ENCODE measurements at regions not wholly inside any gene's neighbourhood (a gene's known extent, or its start where the extent isn't known, plus 50 kb on each side); places are given as distances from the start of the nearest gene placed in this dataset.

GRCh38 chr2:176830362-176830761, 382.2 kb upstream of the HNRNPA3 start:
- ChIA-PET CTCF (interaction anchor here (0.7 kb wide), 1 partner anchor 179 kb away, joined by 3 read pairs; no protein-coding TSS in a partner anchor), POLR2A (ENCODE audit: low non-redundant PET) (no interaction called here)
- no peak for DNase-seq (ENCODE audit: low spot score)
- H3K27ac ChIP-seq, result no peak overlapping the region
- no peak for TF ChIP-seq CTCF (conservative IDR thresholded peaks at IDR 0.05; ENCODE audit: low read depth)

DNA sequence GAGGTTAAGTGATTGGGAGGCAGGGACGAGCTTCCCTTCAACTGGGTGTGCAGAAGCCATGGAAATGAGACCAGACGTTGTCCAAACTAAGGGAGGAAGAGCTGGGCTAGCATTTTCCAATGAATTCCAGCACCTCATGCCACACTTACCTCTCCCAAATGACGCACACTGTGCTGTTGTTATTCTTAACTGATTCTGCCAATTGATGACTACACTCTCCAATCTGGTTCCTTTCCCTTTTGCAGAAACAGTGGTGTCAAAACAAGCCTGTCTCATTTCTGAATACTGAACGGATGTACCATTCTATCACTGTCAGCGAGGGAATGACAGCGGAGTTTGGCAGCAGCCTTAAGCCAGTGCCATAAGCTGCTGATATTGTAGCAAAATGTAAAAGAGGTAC, 380.5 kb upstream of the HNRNPA3 start:
- no peak overlapping the region for H3K27ac ChIP-seq
- TF ChIP-seq CTCF (conservative IDR thresholded peaks at IDR 0.05; ENCODE audit: low read depth), result no peak
- ChIA-PET POLR2A (ENCODE audit: low non-redundant PET) (no interaction called here), CTCF (no interaction called here)
- DNase-seq (ENCODE audit: low spot score), result no peak

DNA sequence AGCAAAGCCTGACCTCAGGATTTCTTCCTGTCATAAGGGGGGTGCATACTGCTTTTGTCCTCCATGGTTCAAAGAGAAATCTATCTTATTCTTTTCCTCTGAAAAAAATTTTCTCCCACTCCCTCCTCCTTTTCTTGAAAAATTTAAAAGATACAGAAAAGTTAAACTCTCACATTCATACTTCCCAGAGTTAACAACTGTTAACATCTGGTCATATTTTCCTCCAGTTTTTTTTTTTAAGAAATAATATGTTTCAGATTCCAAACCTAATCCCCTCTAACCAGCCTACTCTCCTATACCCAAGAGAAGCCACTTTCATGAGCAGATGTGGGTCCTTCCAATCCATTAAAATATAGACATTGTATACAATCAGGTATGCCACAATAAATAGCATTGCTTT, 378.9 kb upstream of the HNRNPA3 start:
- POLR2A ChIA-PET (ENCODE audit: low non-redundant PET), result no interaction called here
- no peak for TF ChIP-seq CTCF (conservative IDR thresholded peaks at IDR 0.05; ENCODE audit: low read depth)
- no peak for DNase-seq (ENCODE audit: low spot score)
- CTCF ChIA-PET, result no interaction called here
- H3K27ac ChIP-seq, result no peak overlapping the region

DNA sequence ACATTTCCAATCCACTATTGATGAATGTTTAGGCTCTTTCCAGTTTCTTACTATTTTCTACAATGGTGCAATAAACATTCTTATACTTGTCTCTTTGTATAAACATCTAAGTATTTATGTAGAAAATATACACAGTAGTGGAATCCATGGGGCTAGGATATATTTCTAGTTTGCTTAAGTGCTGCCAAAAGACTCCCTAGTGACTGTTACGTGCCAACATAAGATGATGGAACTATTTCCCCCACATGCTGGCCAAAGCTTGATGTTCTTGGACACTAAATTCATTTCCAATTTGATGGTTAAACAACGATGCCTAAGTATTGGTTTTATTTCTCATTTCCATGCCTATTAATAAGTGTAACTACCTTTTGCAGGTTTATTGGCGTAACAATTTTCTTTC, 378.4 kb upstream of the HNRNPA3 start:
- POLR2A ChIA-PET (ENCODE audit: low non-redundant PET), result no interaction called here
- CTCF ChIA-PET, result no interaction called here
- no peak for TF ChIP-seq CTCF (conservative IDR thresholded peaks at IDR 0.05; ENCODE audit: low read depth)
- no peak for DNase-seq (ENCODE audit: low spot score)
- H3K27ac ChIP-seq, result no peak overlapping the region

DNA sequence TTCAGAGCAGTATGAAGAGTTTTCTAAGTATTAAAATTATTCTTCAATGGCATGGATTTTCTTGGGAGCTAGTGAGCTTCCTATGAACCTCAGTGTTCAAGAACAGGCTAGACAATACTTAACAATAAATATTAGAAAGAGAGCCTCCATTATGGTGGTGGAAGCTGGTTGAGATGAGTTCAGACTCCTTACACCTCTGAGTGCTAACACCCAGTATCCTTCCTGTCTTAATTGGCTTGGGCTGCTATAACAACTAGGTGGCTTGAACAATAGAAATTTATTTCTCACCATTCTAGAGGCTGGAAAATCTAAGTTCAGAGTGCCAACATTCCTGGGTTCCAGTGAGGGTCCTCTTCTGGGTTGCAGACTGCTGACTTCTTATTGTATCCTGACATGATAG, 369.4 kb upstream of the HNRNPA3 start:
- H3K27ac ChIP-seq, result no peak overlapping the region
- ChIA-PET CTCF (interaction anchor here (0.6 kb wide), 1 partner anchor 1404 kb away, joined by 3 read pairs; no protein-coding TSS in a partner anchor), POLR2A (ENCODE audit: low non-redundant PET) (no interaction called here)
- TF ChIP-seq CTCF (conservative IDR thresholded peaks at IDR 0.05; ENCODE audit: low read depth), result no peak
- no peak for DNase-seq (ENCODE audit: low spot score)

DNA sequence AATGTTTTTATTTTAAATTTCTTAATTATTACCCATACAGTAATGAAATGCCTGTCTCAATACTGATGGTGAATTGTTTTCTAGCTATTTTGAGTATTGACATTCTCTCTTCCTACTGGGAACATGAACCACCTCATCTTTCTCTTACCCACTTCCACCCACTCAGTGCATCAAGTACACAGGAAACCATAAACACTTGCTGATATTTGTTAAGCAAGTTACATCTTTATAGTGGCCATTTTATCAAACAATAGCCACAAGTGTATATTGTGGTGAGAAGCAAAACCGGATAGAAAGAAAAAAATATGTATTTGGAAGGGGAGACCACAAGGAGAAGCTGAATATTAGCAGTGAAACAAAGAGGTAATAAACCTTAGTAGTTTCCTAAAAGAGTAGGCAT, 368.1 kb upstream of the HNRNPA3 start:
- POLR2A ChIA-PET (ENCODE audit: low non-redundant PET), result no interaction called here
- DNase-seq (ENCODE audit: low spot score), result no peak
- TF ChIP-seq CTCF (conservative IDR thresholded peaks at IDR 0.05; ENCODE audit: low read depth), result no peak
- no peak overlapping the region for H3K27ac ChIP-seq
- CTCF ChIA-PET, result no interaction called here

DNA sequence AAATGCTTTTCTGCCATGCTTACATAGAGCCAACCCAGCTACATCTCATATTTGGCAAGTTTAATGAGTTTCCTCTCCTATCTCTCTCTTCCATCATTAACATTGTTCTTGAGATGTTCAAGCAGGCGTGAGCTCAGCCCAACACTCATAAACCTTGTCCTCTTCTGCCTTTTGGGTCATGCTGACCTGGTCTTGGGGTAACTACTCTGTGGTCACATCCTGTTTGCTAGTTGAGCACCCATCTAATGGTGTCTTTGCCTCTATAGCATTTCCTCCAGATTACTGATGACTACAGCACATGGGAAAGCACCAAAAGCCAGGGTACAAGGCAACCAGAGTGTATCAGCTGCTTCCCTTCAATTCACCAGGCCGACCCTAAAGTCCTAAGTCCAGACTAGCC, 366.9 kb upstream of the HNRNPA3 start:
- no peak overlapping the region for H3K27ac ChIP-seq
- no peak for DNase-seq (ENCODE audit: low spot score)
- POLR2A ChIA-PET (ENCODE audit: low non-redundant PET), result no interaction called here
- CTCF ChIA-PET, result no interaction called here
- no peak for TF ChIP-seq CTCF (conservative IDR thresholded peaks at IDR 0.05; ENCODE audit: low read depth)

All from RWPE1 (cell line).